Activated CD4-positive, alpha-beta T cell treated with anti-CD3 and anti-CD28 coated beads for 4 hours (primary cell): ENCODE measurements at regions not wholly inside any gene's neighbourhood (a gene's known extent, or its start where the extent isn't known, plus 50 kb on each side); places are given as distances from the start of the nearest gene placed in this dataset.

Experiments used
- DNase-seq, 2 donors: peaks; one replicate each; pipeline ENCODE4 v3.0.0-alpha.2; 2020

- DNase-seq = no peak
These were observed 72.0 kb upstream of the MARCHF10 start for GRCh38 chr17:62880120-62880519.

GRCh38 chr17:62876673-62877405 lies 68.7 kb upstream of the MARCHF10 start:
- DNase-seq = no peak

DNA sequence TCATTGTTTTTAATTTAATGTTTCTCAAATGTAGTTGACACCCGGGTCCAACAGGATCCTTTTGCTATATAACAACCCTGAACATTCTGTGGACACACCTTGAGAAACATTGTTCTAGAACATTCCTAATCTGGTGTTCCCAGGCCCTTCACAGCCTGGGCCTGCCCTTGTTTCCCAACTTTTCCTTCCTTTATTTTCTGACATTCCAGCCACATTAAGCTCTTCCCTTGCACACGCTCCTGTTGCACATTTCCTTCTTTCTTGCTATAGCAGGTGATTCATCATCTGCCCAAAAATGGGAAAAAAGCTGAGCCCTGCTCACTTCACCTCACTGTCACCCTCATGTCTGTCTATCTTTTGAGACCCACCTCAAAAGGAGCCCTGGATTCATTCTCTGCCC lies 67.9 kb upstream of the MARCHF10 start:
- no peak for DNase-seq

- no peak for DNase-seq
These were observed 67.2 kb upstream of the MARCHF10 start for GRCh38 chr17:62875296-62875695.

DNA sequence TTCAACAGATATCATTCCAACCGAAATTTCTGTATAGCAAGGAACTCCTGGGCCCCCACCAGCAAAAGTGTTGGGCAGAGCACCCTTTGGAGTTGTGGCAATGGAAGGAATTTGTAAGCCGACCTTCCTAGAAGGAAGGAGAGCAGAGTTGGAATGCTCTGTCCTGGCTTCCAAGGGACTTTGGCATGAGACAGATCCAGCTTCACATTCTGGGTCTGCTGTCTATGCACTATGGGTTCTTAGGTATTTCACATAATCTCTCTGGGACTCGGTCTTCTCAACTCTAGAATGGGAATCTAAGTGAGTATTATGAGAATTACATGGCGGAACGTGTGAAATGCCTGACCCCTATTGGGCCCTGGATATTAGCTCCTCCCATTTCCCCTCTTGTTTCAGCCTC lies 63.2 kb upstream of the MARCHF10 start:
- DNase-seq = no peak

- no peak for DNase-seq
These were observed 62.4 kb upstream of the MARCHF10 start for GRCh38 chr17:62870552-62870971.

DNA sequence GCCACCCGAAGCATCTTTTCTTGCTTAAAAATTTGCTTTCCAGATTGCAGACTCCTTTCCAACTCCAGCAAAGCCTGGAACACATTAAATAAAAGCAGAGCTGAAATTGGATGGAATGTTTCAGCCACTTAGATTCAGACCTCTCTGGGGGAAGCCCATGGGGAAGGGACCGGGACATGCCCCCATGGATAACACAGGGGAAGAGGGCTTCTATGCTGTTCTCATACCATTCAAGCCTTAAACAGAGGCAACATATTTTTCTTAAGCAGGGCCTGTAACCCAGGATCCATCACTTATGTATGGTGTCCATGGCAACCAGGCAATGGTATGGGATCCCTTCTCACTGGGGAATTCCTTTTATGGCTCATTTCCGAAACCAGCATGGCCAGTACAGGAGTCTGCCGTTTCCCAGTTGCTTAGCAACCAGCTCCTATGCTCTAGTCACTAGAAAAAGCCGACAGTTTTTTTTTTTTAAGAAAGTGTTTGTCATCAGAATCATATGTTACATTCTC lies 62.0 kb upstream of the MARCHF10 start:
- DNase-seq = no peak

- DNase-seq = no peak
These were observed 60.6 kb upstream of the MARCHF10 start for GRCh38 chr17:62868723-62869122.

GRCh38 chr17:62868008-62868407 lies 59.9 kb upstream of the MARCHF10 start:
- DNase-seq = no peak

- DNase-seq = no peak
These were observed 59.2 kb upstream of the MARCHF10 start for GRCh38 chr17:62867303-62867702.

- no peak for DNase-seq
These were observed 58.4 kb upstream of the MARCHF10 start for GRCh38 chr17:62866471-62866870.

DNA sequence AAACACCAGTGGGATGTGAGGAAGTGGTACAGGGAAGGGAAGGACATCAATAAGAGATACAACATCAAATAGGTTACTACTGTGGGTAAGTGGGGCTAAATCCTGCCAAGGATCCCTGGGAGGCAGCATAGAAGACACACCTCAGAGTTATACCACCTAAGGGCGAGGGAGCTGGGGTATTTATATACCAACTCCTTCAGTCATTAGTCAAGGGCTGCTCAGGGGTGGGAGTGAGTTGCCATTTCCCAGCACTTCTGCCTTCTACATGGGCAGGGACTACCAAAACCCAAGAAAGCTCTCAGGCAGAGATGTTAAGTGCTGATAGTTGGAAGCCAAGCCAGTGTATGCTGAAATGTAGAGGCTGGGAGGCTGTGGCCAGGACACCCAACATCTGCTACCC lies 57.5 kb upstream of the MARCHF10 start:
- no peak for DNase-seq

- no peak for DNase-seq
These were observed 54.1 kb upstream of the MARCHF10 start for GRCh38 chr17:62862251-62862650.

DNA sequence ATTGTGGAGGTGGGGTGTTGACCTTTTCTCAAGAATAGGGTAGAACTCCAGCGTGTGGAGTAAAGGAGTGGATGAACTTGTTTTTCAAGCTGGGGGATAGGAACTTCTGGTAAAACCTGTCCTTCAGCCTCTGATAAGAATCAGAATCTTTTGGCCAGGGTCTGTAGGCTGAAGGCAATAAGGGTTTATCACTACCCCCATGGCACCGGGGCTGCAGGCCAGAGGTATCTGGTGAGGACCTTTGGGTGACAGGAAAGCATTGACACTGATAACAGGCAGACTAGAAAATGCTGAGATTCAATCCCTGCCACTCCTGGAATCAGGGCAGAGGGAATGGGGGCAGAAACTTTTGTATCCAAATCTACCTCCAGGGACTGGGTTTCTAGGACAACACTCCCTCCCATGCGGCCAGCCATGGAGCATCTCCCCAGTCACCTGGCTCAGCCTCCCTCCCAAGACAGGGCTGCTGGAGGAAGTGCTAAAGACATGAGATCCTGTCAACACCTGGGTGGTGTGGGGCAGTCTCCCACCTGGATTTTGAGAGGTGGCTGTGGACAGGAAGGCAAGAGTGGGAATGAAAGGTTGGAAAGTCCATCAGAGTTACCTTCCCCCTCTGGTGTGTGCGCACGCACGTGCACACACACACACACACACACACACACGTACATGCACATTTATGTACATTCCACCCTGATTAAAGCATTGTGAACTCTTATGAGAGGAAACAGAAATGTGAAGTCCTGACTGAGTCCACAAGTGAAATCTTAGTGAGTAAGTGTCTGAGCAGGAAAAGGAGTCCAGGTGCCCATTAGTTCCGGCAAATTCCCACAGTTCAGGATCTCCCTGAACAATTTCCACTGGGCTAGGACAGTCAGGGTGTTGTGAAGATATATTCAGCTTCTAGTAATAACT lies 53.1 kb upstream of the MARCHF10 start:
- no peak for DNase-seq

GRCh38 chr17:62859146-62859545 lies 51.0 kb upstream of the MARCHF10 start:
- no peak for DNase-seq
